Astrocyte of the spinal cord (primary cell): ENCODE measurements at regions not wholly inside any gene's neighbourhood (a gene's known extent, or its start where the extent isn't known, plus 50 kb on each side); places are given as distances from the start of the nearest gene placed in this dataset.

ENCODE experiments used
- DNase-seq: peaks from one replicate; pipeline ENCODE4 v3.0.0; 2011; ENCODE audit warnings: low read depth, low spot score
- H3K4me3 ChIP-seq: 2 replicates; pipeline ENCODE4 v1.5.1; 2011; ENCODE audit warnings: low read depth, mild to moderate bottlenecking, low read length, moderate library complexity
- in situ Hi-C: cut with HindIII; loops from 2 replicates; pipeline ENCODE4 v1.10.0; 2017; ENCODE audit warnings: low sequenced_read_pairs
- TF ChIP-seq, protein P1 (sequence below): IDR thresholded peaks from 2 replicates; pipeline ENCODE4 v1.5.1; 2012; ENCODE audit warnings: low read depth, mild to moderate bottlenecking, low read length, inconsistent platforms

DNA sequence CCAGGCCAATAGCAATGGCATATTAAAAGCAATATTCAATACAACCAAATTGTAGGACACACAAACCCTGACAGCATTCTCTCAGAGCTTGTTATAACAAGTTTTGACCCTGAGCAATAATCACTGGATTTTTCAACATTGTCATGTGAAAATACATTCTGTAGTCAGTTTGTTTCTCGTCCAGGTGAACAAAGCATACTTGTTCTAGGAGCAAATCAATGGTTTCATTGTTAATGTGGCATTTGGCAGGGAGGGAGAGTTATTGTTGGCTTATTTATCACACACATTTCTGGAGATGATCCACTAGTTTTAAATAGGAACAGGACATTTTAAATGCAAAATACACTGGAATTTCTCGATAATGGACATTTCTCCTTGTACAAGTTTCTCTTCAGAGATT is 69.9 kb upstream of the L3MBTL4 start:
- H3K4me3 ChIP-seq = no peak overlapping the region
- in situ Hi-C loops = no loop called here
- TF ChIP-seq, protein P1, sequence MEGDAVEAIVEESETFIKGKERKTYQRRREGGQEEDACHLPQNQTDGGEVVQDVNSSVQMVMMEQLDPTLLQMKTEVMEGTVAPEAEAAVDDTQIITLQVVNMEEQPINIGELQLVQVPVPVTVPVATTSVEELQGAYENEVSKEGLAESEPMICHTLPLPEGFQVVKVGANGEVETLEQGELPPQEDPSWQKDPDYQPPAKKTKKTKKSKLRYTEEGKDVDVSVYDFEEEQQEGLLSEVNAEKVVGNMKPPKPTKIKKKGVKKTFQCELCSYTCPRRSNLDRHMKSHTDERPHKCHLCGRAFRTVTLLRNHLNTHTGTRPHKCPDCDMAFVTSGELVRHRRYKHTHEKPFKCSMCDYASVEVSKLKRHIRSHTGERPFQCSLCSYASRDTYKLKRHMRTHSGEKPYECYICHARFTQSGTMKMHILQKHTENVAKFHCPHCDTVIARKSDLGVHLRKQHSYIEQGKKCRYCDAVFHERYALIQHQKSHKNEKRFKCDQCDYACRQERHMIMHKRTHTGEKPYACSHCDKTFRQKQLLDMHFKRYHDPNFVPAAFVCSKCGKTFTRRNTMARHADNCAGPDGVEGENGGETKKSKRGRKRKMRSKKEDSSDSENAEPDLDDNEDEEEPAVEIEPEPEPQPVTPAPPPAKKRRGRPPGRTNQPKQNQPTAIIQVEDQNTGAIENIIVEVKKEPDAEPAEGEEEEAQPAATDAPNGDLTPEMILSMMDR = no peak
- DNase-seq = no peak

DNA sequence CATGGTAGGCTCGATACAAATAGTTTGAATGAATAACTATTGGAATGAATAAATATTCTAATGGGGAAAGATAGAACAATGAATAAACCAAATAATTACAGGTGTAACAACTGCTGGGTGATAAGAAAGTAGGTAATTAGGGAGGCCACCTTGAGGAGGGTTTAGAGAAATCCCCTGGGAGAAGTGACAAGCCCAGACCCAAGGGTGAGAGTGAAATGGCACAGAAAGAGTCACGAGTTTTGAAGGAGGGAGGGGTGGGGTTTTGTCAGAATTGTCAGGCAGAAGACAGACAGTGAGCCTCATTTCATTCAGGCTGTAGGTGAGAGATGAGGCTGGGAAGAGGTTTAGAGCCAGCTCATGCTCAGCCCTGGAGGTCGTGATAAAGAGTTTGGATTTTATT is 71.6 kb upstream of the L3MBTL4 start:
- in situ Hi-C loops = no loop called here
- H3K4me3 ChIP-seq = no peak overlapping the region
- no peak for DNase-seq
- TF ChIP-seq, protein P1 = no peak

DNA sequence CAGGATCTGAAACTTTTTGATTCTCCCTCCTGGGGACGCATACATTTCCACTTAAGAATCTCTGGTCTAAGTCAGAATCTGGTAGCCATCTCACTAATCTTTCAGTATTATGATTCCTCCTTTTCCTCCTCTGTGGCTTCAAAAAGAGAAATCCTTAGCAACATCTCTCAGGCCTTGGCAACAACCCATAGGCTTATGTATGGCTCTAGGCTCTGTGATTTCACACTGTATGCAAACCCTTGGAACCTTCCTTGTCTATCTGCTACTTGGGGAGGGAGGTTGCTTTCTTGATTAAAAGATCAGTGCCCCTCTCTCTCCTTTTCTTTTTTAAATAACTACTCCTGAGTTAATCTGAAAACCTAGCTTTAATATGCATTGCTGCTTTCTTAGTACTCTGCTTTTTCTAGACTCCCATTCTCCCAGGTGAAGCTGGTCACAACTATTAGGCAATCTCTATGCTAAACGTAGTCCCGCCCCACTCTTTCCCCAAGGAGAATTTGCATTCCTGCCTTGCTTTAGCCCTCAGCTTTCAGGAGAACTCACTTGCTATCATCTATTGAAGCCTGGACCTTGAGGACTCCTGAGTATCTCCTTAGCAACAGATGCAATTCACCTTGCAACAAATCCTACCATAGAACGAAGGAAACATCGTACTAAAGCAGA is 72.2 kb upstream of the L3MBTL4 start:
- H3K4me3 ChIP-seq = no peak overlapping the region
- TF ChIP-seq, protein P1 = no peak
- in situ Hi-C loops = no loop called here
- no peak for DNase-seq

DNA sequence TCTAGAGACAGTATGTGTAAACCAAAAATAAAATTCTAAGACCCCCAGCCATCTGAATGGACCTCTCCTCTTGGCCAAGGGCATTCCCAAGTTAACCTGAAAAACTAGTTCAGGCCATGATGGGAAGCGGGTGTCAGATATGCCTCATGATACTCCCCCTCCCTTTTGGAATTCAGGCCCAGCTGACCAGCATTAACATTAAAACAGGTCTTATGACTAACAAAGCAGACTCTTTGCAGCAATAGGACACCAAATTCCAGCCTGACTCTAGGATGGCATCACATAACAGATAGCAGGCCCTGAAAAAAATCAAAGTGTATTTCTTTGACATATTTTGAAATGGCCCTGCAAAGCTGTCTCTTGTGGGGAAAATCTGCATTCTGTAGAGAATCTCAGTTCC is 73.3 kb upstream of the L3MBTL4 start:
- DNase-seq = no peak
- TF ChIP-seq, protein P1 = no peak
- in situ Hi-C loops = no loop called here
- H3K4me3 ChIP-seq = no peak overlapping the region

DNA sequence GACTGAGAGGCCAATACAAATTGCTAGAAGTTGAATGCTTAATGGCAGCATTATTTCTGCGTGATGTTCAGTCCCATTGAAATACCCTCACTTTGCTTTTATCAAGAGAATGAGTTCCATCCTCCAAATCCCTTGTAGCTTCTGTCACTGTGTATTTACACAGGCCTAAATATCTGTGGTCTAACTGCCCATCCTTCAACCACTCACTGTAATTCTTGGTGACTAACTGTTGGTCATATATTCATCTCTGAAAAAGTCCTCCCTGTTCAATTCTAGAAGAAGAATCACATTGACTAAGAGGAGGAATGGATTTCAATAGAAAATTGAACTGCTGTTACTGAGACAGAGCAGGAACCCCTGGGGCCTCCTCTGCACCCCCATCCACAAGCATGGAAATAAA is 74.2 kb upstream of the L3MBTL4 start:
- in situ Hi-C loops = no loop called here
- no peak for DNase-seq
- no peak overlapping the region for H3K4me3 ChIP-seq
- TF ChIP-seq, protein P1 = no peak

DNA sequence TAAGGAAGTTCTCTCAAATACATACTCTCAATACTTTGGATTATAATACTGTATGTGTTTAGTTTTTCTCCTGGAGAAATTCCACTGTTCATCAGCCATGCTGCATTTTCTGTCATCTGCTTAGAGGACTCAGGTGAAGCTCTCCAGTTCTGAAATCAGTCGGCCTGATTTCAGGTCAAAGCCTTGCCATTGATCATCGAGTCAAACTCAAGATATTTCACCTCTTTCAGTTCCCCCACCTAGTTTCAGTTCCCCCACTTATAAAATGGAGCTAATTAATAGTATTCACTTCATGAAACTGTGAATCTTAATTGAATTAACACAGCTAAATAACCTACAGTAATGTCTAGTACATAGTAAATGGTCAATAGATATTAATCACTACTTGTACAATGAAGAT is 75.3 kb upstream of the L3MBTL4 start:
- DNase-seq = no peak
- in situ Hi-C loops = no loop called here
- no peak overlapping the region for H3K4me3 ChIP-seq
- TF ChIP-seq, protein P1 = no peak

DNA sequence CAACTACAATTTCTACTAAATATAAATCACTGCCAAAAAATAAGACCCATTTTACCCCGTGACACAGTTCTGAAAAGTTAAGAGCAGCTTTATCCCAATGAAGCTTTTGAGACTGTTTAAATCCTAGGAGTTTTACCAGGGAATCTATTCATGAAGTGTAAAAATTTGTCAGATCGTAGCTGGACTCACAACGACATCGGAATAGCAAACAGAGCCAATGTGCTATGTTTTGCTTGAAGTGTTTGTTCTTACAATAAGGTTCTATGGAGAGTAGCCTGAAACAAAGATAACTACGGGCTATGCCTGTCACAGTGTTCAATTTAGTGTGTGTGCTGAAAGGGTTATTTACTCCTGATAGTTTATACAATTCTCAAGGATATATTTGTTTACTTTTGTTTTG is 78.5 kb upstream of the L3MBTL4 start:
- TF ChIP-seq, protein P1 = no peak
- in situ Hi-C loops = no loop called here
- no peak overlapping the region for H3K4me3 ChIP-seq
- DNase-seq = no peak
